ENCODE measurements at regions not wholly inside any gene's neighbourhood (a gene's known extent, or its start where the extent isn't known, plus 50 kb on each side); places are given as distances from the start of the nearest gene placed in this dataset.

DNA sequence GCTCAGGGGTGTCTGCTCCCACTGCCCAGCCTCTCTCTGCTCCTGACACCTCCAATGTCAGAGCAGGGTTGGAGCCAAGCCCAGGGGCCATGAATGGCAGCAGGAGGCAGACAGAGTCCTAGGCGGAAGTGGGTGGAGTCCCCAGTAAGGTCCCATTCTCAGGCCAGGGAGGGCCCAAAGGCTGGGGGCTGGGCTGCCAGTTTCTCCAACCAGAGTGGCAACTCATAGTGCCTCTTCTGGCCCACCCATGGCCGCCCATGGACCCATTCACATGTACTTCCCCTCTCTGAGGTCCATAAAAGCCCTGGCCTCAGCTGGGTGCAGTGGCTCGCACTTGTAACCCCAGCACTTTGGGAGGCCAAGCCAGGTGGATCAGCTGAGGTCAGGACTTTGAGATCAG, 261.8 kb upstream of the TNC start:
- TF ChIP-seq TAF1 (IDR thresholded peaks at IDR 0.05; ENCODE audit: low read depth): no peak
- no peak for TF ChIP-seq NFIC (IDR thresholded peaks at IDR 0.05)
- no peak for TF ChIP-seq EGR1 (IDR thresholded peaks at IDR 0.05)
- TF ChIP-seq RAD21 (IDR thresholded peaks at IDR 0.05; ENCODE audit: low read depth): no peak
- TF ChIP-seq EP300 (IDR thresholded peaks at IDR 0.05; ENCODE audit: borderline replicate concordance): no peak
- no peak for TF ChIP-seq TCF12 (IDR thresholded peaks at IDR 0.05; ENCODE audit: low read depth)
